SK-N-SH (cell line): ENCODE measurements at regions not wholly inside any gene's neighbourhood (a gene's known extent, or its start where the extent isn't known, plus 50 kb on each side); places are given as distances from the start of the nearest gene placed in this dataset.

Experiments
- CTCF ChIA-PET: fragments of 300-600, 350-600 bp; formaldehyde crosslinking; extraction: SDS; loops from one replicate; lab custom pipeline; 2021; lab: Yijun Ruan, JAX
- POLR2A ChIA-PET: fragments of 350-600 bp; sonication (Branson Sonifier 250); formaldehyde crosslinking; extraction: SDS; loops from one replicate; lab custom pipeline; 2020; ENCODE audit warnings: antibody characterized with exemption, inconsistent platforms; lab: Yijun Ruan, JAX
- DNase-seq: peaks from one replicate; pipeline ENCODE4 v3.0.0; 2012
- H2AFZ ChIP-seq: fragments of 200-600 bp; sonication (generic); 2 replicates; pipeline ENCODE4 v1.8.1; 2016; ENCODE audit warnings: antibody characterized with exemption, mild to moderate bottlenecking, low read depth
- H3F3A ChIP-seq: fragments of 200-600 bp; sonication (generic); replicated peaks from 2 replicates; pipeline ENCODE3; 2016; ENCODE audit warnings: antibody characterized with exemption, mild to moderate bottlenecking; ENCODE audit not compliant: insufficient read depth
- H3K27ac ChIP-seq, 2 experiments: fragments of 200-500 bp in 1 of 2; fragments of 200-600 bp in 1 of 2; sonication (Bioruptor generic) in 1 of 2; sonication (generic), shearing (Covaris generic) in 1 of 2; 2 replicates each; pipeline versions ENCODE4 v1.5.1 to v1.6.1; 2014 to 2016; ENCODE audit warnings: low read depth in 2 of 2, inconsistent platforms in 1 of 2, low read length in 1 of 2, mild to moderate bottlenecking in 1 of 2, mixed read lengths in 1 of 2
- H3K27me3 ChIP-seq: fragments of 200-600 bp; sonication (generic), shearing (Covaris generic); 2 replicates; pipeline ENCODE4 v1.6.1; 2016; ENCODE audit warnings: mixed run types; ENCODE audit not compliant: insufficient read depth
- H3K36me3 ChIP-seq, 2 experiments: fragments of 200-500 bp in 1 of 2; fragments of 200-600 bp in 1 of 2; sonication (Bioruptor generic) in 1 of 2; sonication (generic) in 1 of 2; replicated peaks in 1 of 2; 2 replicates each; pipeline versions ENCODE3 to v1.5.1; 2014 to 2016; ENCODE audit warnings: low read length in 1 of 2, mild to moderate bottlenecking in 1 of 2; ENCODE audit not compliant: insufficient read depth in 2 of 2, control insufficient read depth in 1 of 2
- H3K4me1 ChIP-seq, 2 experiments: fragments of 200-500 bp in 1 of 2; fragments of 200-600 bp in 1 of 2; sonication (Bioruptor generic) in 1 of 2; sonication (generic), shearing (Covaris generic) in 1 of 2; 2 replicates each; pipeline versions ENCODE4 v1.5.1 to v1.6.1; 2014 to 2016; ENCODE audit warnings: low read depth in 1 of 2, low read length in 1 of 2, mixed run types in 1 of 2; ENCODE audit not compliant: insufficient read depth in 2 of 2, control insufficient read depth in 1 of 2
- H3K4me2 ChIP-seq: fragments of 200-600 bp; sonication (generic), shearing (Covaris generic); 2 replicates; pipeline ENCODE4 v1.6.1; 2017; ENCODE audit warnings: mixed run types
- H3K4me3 ChIP-seq, 2 experiments: fragments of 200-500 bp in 1 of 2; fragments of 200-600 bp in 1 of 2; sonication (Bioruptor generic) in 1 of 2; sonication (generic), shearing (Covaris generic) in 1 of 2; 2 replicates each; pipeline versions ENCODE4 v1.5.1 to v1.8.1; 2014 to 2016; ENCODE audit warnings: low read depth in 2 of 2, inconsistent platforms in 1 of 2, low read length in 1 of 2, mild to moderate bottlenecking in 1 of 2, mixed read lengths in 1 of 2, moderate library complexity in 1 of 2
- H3K79me2 ChIP-seq: fragments of 200-600 bp; sonication (generic); 2 replicates; pipeline ENCODE4 v1.8.1; 2017; ENCODE audit warnings: mild to moderate bottlenecking; ENCODE audit not compliant: insufficient read depth
- H3K9ac ChIP-seq: fragments of 200-600 bp; sonication (generic); 2 replicates; pipeline ENCODE4 v1.6.1; 2017; ENCODE audit warnings: mixed run types
- H3K9me2 ChIP-seq: fragments of 200-600 bp; sonication (generic); 2 replicates; pipeline ENCODE4 v1.6.1; 2017; ENCODE audit warnings: mixed run types
- H3K9me3 ChIP-seq: fragments of 200-600 bp; sonication (generic); 2 replicates; pipeline ENCODE4 v1.6.1; 2017; ENCODE audit warnings: mixed run types, mild to moderate bottlenecking, moderate library complexity
- H4K20me1 ChIP-seq: fragments of 200-600 bp; sonication (generic); 2 replicates; pipeline ENCODE4 v1.6.1; 2017; ENCODE audit warnings: mild to moderate bottlenecking, mixed run types; ENCODE audit not compliant: insufficient read depth
- ELF1 ChIP-seq: IDR thresholded peaks from 2 replicates; pipeline ENCODE4 v1.4.0; 2012
- EZH2phosphoT487 ChIP-seq: fragments of 200-600 bp; sonication (generic); IDR thresholded peaks from 2 replicates; pipeline ENCODE4 v1.6.1; 2017; ENCODE audit warnings: low read depth, mixed run types, mild to moderate bottlenecking, antibody characterized with exemption, moderate library complexity, borderline replicate concordance
- GATA2 ChIP-seq: sonication (generic); formaldehyde crosslinking; IDR thresholded peaks from 2 replicates; pipeline ENCODE4 v1.5.0; 2020; ENCODE audit warnings: mild to moderate bottlenecking, missing genetic modification reagents
- JUND ChIP-seq: IDR thresholded peaks from 2 replicates; pipeline ENCODE4 v1.4.0; 2012
- MEF2A ChIP-seq: IDR thresholded peaks from 2 replicates; pipeline ENCODE4 v1.4.0; 2012; ENCODE audit warnings: low read depth, borderline replicate concordance
- NFIC ChIP-seq: IDR thresholded peaks from 2 replicates; pipeline ENCODE4 v1.4.0; 2012; ENCODE audit warnings: borderline replicate concordance
- NRF1 ChIP-seq: IDR thresholded peaks from 2 replicates; pipeline ENCODE4 v1.6.1; 2012; ENCODE audit warnings: low read depth, mild to moderate bottlenecking, low read length
- PBX3 ChIP-seq: IDR thresholded peaks from 2 replicates; pipeline ENCODE4; 2012
- POLR2AphosphoS5 ChIP-seq: IDR thresholded peaks from 2 replicates; pipeline ENCODE4 v1.6.1; 2012; ENCODE audit warnings: low read depth, low read length
- RCOR1 ChIP-seq: fragments of 150-350 bp; IDR thresholded peaks from 2 replicates; pipeline ENCODE4 v1.6.1; 2017; ENCODE audit warnings: antibody characterized with exemption, low read length
- RFX5 ChIP-seq: IDR thresholded peaks from 2 replicates; pipeline ENCODE4 v1.6.1; 2012; ENCODE audit warnings: mild to moderate bottlenecking, improper control_type of control experiment, low read length
- SMC3 ChIP-seq: IDR thresholded peaks from 2 replicates; pipeline ENCODE4 v1.6.1; 2012; ENCODE audit warnings: low read depth, low read length, improper control_type of control experiment
- TCF12 ChIP-seq: IDR thresholded peaks from 2 replicates; pipeline ENCODE4 v1.4.0; 2012
- TEAD4 ChIP-seq: IDR thresholded peaks from 2 replicates; pipeline ENCODE4 v1.4.0; 2012; ENCODE audit warnings: mild to moderate bottlenecking, borderline replicate concordance; ENCODE audit not compliant: insufficient read depth
- USF2 ChIP-seq: fragments of 150-350 bp; IDR thresholded peaks from 2 replicates; pipeline ENCODE4 v1.6.1; 2017; ENCODE audit warnings: antibody characterized with exemption, low read length, low read depth, borderline replicate concordance
- WGBS: methylation state at CpG from one replicate; pipeline ENCODE4 v1.1.6; 2017; ENCODE audit warnings: low lambda C conversion rate; 5-methylcytosine and 5-hydroxymethylcytosine counted together
- TF ChIP-seq, protein P1 (sequence below): IDR thresholded peaks from 2 replicates; pipeline ENCODE4 v1.4.0; 2012; ENCODE audit warnings: low read depth, borderline replicate concordance
- TF ChIP-seq, protein P2 (sequence below): IDR thresholded peaks from 2 replicates; pipeline ENCODE4 v1.6.1; 2012; ENCODE audit warnings: mild to moderate bottlenecking, low read depth, low read length, moderate library complexity

GRCh38 chr7:68205826-68206225, 1209.2 kb downstream of the TYW1 start:
- CTCF ChIA-PET, result interaction anchor here (0.7 to 1.4 kb wide), 3 partner anchors 29 to 834 kb away, joined by 3 to 4 read pairs (median 3); no protein-coding TSS in a partner anchor
- DNase-seq, result no peak
- TF ChIP-seq, protein P1, sequence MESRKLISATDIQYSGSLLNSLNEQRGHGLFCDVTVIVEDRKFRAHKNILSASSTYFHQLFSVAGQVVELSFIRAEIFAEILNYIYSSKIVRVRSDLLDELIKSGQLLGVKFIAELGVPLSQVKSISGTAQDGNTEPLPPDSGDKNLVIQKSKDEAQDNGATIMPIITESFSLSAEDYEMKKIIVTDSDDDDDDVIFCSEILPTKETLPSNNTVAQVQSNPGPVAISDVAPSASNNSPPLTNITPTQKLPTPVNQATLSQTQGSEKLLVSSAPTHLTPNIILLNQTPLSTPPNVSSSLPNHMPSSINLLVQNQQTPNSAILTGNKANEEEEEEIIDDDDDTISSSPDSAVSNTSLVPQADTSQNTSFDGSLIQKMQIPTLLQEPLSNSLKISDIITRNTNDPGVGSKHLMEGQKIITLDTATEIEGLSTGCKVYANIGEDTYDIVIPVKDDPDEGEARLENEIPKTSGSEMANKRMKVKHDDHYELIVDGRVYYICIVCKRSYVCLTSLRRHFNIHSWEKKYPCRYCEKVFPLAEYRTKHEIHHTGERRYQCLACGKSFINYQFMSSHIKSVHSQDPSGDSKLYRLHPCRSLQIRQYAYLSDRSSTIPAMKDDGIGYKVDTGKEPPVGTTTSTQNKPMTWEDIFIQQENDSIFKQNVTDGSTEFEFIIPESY, result no peak
- TF ChIP-seq EZH2phosphoT487, result no peak
- no peak for TF ChIP-seq POLR2AphosphoS5
- TF ChIP-seq PBX3, result no peak
- no peak for TF ChIP-seq TEAD4
- no peak for TF ChIP-seq USF2
- TF ChIP-seq MEF2A, result no peak
- TF ChIP-seq, all 33 proteins: peak for 0
- POLR2A ChIA-PET, result interaction anchor here (0.6 kb wide), 1 partner anchor 247 kb away, joined by 3 read pairs; no protein-coding TSS in a partner anchor
- H3K9me3 ChIP-seq, result no peaks in the 10 kb centered on the region; the same call in 1 of the 2 replicates
- no peaks in the 10 kb centered on the region for H3K79me2 ChIP-seq
- no peak overlapping the region for H3K9ac ChIP-seq
- H2AFZ ChIP-seq, result no peak overlapping the region
- no peak overlapping the region; a peak in 1 of 4 replicates for H3K27ac ChIP-seq
- no peaks in the 10 kb centered on the region for H3K27me3 ChIP-seq
- 41% methylated on average over 7 of the region's 7 CpGs for WGBS
- no peaks in the 10 kb centered on the region for H3F3A ChIP-seq
- H3K4me3 ChIP-seq, result no peak overlapping the region
- no peaks in the 10 kb centered on the region for H3K36me3 ChIP-seq
- H4K20me1 ChIP-seq, result no peaks in the 10 kb centered on the region
- no peaks in the 10 kb centered on the region for H3K4me1 ChIP-seq
- H3K9me2 ChIP-seq, result no peaks in the 10 kb centered on the region
- H3K4me2 ChIP-seq, result no peak overlapping the region

DNA sequence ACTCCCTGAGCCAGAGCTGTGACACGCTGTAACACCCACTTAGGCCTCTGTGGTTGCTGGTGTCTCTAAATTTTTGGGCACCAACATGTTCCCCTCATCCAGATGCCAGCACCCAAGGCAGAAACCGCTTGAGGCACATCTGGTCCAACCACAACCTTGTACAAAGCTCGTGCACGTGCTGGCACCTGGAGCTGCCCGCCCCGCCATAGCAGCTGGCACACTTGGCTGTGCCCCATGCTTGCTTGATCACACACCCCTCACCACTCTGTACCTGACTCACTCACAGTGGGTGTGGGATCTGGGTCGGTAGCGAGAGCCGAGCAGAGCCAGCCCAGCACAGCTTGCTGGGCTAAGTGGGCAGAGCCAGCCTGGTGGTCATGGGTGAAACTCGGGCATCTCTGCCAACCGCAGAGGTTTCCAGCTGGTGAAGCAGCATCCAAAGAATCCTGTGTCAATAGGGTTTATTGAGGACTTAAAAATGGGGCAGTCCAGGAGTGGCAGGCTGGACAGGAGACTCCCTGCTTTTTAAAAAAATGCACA, 1210.4 kb downstream of the TYW1 start:
- Histone ChIP-seq H3K4me2 (no peak overlapping the region), H3K4me3 (no peak overlapping the region), H3K79me2 (no peaks in the 10 kb centered on the region), H3K9me3 (no peaks in the 10 kb centered on the region; the same call in 1 of the 2 replicates), H3K4me1 (no peaks in the 10 kb centered on the region), H3F3A (no peaks in the 10 kb centered on the region), H3K36me3 (no peaks in the 10 kb centered on the region), H3K27me3 (no peaks in the 10 kb centered on the region), H2AFZ (no peak overlapping the region), H3K9me2 (no peaks in the 10 kb centered on the region), H4K20me1 (no peaks in the 10 kb centered on the region), H3K9ac (no peak overlapping the region), H3K27ac (no peak overlapping the region)
- no peak for DNase-seq
- POLR2A ChIA-PET, result no interaction called here
- CTCF ChIA-PET, result no interaction called here
- no peak for TF ChIP-seq NRF1
- TF ChIP-seq, protein P1, result no peak
- TF ChIP-seq NFIC, result no peak
- TF ChIP-seq USF2, result no peak
- TF ChIP-seq, protein P2, sequence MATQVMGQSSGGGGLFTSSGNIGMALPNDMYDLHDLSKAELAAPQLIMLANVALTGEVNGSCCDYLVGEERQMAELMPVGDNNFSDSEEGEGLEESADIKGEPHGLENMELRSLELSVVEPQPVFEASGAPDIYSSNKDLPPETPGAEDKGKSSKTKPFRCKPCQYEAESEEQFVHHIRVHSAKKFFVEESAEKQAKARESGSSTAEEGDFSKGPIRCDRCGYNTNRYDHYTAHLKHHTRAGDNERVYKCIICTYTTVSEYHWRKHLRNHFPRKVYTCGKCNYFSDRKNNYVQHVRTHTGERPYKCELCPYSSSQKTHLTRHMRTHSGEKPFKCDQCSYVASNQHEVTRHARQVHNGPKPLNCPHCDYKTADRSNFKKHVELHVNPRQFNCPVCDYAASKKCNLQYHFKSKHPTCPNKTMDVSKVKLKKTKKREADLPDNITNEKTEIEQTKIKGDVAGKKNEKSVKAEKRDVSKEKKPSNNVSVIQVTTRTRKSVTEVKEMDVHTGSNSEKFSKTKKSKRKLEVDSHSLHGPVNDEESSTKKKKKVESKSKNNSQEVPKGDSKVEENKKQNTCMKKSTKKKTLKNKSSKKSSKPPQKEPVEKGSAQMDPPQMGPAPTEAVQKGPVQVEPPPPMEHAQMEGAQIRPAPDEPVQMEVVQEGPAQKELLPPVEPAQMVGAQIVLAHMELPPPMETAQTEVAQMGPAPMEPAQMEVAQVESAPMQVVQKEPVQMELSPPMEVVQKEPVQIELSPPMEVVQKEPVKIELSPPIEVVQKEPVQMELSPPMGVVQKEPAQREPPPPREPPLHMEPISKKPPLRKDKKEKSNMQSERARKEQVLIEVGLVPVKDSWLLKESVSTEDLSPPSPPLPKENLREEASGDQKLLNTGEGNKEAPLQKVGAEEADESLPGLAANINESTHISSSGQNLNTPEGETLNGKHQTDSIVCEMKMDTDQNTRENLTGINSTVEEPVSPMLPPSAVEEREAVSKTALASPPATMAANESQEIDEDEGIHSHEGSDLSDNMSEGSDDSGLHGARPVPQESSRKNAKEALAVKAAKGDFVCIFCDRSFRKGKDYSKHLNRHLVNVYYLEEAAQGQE, result no peak
- no peak for TF ChIP-seq GATA2 (CRISPR knock-in tag)
- no peak for TF ChIP-seq SMC3
- no peak for TF ChIP-seq ELF1
- TF ChIP-seq TCF12, result no peak
- TF ChIP-seq JUND, result no peak
- no peak for TF ChIP-seq RFX5
- no peak for TF ChIP-seq RCOR1
- WGBS, result 40% methylated on average over 8 of the region's 11 CpGs
